HG03520 (cell line): ENCODE measurements at regions not wholly inside any gene's neighbourhood (a gene's known extent, or its start where the extent isn't known, plus 50 kb on each side); places are given as distances from the start of the nearest gene placed in this dataset.
"Not testable (repeated sequence)": the region's sequence is repeated elsewhere in the genome, so short reads cannot be mapped to it uniquely, and the experiment has no call there.

ENCODE experiments used
- ATAC-seq: cut with Tn5 transposase; IDR thresholded peaks from one replicate; pipeline ENCODE4 v1.9.1; 2021; ENCODE audit warnings: mild to moderate bottlenecking, moderate library complexity; ENCODE audit not compliant: unreplicated experiment

DNA sequence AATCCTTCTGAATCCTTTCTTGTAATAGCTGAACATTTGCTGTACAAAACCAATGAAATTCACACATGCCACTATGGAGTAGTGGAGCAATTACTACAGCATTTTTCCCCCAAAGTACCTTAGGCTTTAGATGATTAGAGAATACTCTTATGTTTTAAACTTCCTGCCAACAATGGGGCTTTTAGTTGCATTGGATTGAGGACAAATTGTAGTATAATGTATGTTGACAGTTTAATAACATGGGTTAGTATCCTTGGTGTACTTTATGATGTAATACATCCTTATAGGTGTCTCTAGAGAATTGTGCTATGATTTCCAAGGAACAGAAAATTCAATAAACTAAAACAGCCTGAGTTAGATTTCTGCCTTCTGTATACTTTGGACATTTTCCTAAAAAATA is 422.7 kb upstream of the GRAMD2B start:
- ATAC-seq: no peak

DNA sequence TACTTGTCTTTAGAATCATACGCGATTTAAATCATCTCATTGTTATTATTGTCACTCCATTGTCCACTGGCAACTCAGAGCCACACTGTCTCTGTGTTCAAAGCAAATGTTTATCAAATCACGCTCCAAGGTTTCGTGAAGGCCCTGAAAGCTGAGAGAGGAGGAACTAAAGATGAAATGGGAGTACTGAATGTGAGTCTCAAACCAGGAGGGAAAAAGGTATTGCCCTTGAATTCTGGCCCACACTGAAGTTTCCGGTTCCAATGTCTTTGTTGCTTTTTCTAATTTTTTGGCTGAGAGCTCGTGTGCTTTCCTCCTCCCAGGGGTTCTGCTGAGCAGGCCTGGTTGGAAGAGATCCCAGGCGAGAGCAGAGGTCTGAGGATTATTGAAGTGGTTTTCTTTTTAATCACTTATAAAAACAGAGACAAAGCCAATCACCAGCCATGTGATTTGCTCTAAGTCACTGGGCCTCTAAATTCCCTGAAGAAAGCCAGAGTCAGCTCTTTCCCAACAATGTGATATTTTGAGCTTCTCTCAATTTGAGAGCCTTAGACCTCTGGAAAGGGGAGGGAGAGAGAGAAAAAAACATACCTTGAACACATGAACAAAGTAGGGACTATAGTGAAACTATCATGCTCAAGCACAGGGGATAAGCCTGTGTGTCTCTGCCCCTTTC is 420.8 kb upstream of the GRAMD2B start:
- ATAC-seq: no peak

DNA sequence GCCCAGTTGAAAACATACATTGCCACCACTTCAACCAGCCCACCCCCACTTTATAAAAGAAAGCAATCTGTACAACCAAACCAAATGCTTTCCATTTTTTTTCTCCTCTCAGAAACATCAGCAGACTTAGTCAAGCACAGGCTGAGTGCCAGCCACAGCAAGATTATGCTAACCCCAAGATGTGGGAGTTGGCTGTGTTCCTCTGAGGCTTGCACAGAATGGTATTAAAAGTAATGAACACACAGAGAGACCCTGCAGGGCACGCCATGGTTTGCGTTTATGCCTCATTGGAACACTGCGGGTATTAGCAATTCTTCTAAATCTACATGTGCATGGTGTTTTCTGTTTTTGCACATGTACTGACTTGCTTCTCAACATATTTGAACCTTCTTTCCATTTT is 419.9 kb upstream of the GRAMD2B start:
- ATAC-seq: no peak

DNA sequence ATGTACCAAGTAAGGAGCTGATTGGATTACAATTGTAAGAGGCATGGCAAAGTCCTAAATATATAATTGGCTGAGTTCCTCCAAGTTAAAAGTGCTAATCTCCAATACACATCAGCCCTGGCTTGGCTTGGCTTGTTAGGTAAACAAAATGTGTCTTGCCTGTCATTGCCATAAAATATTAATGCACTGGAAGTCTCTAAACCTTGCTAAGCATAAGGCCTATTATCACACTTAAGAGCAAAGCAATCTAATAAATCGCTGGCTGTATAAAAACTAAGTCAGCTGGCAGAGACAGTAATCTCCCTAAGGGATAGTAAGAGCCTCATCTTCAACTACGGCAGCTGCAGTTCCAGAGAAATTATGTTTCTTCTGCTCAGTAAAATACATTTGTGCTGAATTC is 418.6 kb upstream of the GRAMD2B start:
- ATAC-seq: no peak

DNA sequence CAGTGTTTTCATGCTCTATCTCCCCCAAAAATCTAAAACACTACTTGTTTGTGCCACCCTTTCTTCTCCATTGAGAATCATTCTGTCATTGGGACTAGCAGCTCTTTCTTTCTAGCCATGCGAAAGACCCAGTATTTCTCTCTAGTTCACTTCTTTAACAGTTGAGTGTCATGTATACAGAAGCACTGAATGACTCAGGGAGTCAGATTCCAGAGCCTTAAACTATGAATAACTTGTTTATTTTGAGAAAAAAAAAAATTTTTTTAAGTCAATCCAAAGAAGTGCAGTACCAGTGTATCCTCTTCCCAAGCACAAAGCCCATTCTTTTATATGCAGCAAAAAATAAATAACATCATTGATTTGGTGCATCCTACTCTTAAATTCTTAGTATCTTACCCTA is 415.4 kb upstream of the GRAMD2B start:
- ATAC-seq: no peak

DNA sequence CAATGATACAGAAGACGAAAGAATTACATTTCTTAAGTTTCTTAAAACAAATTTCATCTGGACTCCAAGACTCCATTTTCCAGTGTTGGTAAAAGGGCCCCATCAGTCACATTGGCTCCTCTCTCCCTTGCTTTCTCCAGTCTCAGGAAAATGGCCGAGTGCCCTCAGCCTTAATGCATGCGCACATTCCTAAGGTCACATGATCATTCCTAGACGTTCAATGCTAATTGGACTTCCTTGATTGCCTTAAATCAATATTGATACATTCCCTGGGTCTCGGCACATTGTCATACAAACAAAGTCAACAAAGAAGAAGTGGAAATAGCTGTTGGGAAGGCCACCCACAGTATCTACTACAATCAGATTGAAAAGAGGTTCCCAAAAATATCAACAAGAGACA is 413.6 kb upstream of the GRAMD2B start:
- ATAC-seq: no peak

DNA sequence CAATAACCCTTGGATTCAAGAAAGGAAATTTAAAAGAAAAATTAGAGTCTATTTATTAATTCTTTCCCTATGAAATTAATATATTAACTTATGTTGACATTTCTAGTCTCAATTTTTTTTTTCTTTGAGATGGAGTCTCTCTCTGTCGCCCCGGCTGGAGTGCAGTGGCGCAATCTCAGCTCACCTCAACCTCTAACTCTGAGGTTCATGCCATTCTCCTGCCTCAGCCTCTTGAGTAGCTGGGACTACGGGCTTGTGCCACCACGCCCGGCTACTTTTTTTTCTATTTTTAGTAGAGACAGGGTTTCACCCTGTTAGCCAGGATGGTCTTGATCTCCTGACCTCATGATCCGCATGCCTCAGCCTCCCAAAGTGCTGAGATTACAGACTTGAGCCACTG is 411.7 kb upstream of the GRAMD2B start:
- ATAC-seq: not testable (repeated sequence)

DNA sequence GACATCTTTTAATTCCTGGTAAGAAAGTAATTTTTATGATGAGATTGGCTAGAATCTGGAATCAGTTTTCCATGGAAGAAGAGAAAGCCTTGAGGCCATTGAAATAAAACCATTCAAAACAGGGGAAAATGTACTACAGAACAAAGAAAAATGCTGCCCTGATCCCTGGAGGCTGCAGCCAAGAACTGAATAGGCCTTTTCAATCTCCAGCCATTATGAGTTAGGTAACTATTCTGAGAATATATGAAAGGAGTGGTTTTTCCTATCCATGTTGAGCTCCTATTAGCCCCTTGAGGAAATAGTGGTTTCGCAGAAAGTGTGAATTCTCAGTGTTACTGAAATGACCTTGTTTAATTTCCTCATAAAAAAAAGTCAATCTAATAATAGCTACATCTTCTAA is 408.5 kb upstream of the GRAMD2B start:
- ATAC-seq: no peak

DNA sequence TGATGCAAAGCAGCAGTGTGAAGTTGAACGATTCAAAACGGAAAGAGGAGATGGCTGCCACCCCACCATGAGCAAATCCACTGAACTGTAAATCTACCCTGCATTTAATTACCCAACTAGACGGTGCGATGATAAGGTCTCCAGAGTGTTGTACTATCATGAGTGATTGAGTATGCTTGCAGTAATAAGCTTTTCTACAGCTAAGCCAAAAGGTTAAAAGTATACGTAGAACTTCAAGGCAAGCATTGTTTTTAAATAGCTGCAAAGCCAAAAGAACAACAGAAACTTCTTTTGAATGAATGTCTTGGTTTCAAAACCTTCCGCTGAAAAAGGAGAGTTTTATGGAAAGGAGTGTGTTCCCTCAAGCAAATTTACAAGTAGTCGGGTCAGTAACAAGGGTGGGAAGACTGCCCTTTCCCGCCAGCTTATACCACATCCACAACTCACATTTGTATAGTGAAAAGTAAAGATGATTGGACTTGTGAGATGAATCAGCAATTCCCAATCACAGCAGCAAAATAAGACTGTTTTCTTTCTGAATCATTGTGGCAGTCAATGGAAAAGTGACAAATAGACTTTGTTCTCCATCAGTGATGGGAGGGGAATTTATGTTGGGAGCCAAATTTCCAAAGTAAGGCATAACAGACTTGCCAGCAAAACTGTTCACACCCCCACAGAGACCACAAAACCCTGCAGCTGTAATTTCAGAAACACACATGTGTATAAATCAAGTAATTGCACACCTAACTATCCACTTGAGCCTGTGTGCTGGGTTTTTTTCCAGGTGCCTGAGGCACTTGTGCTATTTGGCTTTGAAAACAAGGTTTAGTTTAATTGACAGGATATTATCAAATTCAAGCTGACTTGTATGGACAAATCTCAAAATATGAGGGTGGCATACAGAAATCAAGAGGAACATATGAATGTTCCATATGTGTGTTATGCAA is 407.7 kb upstream of the GRAMD2B start:
- ATAC-seq: no peak

DNA sequence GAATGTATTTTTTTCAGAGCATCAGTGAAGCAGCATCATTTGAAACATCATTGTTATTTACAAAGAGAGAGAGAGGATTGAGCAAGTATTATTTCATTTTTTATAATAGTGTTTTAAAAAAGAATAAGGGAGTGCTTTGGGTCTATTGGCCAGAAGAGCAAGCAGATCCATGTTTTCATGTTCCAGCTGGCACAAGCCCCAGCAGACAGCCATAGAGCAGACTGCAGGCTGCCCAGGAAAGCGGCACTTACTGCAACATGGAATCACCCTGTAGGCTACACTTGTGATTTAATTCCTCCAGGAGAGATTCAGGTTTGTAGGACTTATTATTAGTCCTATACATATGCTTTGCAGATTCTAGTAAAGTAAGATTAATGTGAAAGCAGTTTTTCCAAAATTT is 407.0 kb upstream of the GRAMD2B start:
- no peak for ATAC-seq

DNA sequence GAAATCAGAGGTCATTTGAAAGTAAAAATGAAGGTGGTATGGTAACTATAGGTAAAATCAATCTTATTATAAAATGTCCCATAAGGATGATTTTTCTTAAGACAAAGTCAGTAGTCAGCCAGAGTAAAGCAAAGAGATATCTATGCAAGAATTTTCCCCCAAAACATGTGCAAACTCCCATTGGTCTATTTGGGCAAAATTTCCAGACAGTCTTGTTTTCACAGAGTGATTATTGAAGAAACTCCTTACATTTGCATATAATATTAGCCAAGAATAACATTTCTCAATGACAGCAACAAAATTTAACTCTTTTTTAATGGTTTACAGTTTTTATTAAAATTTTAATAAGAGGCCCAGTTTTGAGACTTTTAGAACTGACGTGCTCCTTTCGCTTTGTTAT is 406.1 kb upstream of the GRAMD2B start:
- ATAC-seq: no peak

DNA sequence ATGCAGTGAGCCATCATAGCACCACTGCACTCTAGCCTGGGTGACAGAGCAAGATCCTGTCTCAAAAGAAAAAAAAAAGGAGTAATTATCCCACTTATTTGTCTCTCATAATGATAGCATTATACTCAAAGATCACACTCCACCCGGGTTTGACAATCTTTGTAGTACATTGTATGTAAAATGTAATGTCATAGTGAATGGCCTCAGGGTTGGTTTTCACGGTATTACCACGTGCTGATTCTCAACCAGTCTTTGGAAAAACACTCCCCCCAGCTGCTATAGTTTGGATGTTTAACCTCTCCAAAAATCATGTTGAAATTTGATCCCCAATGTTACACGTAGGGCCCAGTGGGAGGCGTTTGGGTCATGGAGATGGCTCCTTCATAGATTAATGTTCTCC is 402.4 kb upstream of the GRAMD2B start:
- no peak for ATAC-seq

DNA sequence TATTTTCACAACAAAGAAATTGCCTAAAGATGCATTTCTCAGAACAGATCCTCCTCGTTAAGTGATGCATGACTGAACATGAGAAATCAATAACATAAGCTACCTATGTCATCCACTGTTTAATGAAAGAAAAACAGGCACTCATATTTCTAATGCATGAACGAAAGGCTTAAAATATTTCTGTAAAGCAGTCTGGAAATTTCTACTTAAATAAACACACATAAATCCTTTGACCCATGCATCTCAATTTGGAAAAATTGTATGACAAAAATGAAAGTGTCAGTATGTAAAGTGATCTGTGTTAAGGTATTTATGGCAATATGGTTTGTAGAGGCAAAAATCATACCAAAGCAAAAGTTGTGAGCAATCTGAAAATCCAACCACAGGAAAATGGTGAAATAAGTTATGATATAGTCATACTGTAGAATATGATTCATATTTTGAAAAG is 399.2 kb upstream of the GRAMD2B start:
- no peak for ATAC-seq

DNA sequence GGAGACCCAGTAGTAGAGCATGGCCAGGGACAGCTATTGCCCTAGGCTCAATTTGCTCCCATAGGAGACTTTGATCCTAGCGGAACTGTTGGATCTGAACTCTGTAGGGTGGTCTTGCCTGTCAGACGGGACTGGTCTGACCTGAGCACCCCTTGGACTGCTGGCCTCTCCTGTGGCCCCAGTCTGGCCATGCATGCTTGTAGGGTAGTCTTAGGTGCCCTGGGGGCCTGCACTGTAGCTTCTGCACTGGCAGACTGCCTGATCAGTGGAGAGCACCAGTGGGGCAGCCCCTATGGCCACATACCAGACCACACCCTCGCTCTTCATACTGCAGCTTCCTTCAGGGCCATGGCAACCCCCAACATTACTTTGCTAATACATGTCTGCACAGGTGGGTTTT is 396.1 kb upstream of the GRAMD2B start:
- no peak for ATAC-seq

DNA sequence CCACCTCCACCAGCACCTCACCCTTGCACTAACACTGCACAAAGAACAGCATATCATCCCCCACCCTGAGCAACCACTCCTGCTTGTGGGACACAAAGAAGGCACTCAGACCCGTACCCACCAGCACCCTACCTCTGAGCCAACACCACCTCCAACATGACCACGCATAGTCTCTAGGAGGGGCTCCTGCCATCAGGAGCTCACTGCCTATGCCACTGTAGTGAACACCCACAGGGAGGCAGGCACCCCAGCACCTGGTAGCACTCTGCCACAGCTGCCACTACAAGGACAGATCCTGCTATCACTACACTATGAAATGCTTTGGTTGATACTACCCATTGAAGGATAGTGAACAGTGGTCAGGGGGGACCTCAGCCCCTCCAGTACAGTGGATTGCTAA is 395.6 kb upstream of the GRAMD2B start:
- no peak for ATAC-seq

DNA sequence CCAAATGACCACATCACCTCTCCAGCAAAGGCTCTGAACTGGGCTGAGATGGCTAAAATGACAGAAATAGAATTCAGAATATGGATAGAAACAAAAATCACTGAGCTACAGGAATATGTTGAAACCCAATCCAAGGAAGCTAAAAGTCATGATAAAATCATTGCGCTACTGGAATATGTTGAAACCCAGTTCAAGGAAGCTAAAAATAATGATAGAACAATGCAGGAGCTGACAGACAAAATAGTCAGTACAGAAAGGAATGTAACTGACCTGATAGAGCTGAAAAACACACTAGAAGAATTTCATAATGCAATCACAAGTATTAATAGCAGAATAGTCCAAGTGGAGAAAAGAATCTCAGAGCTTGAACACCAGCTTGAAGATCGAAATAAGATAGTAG is 394.9 kb upstream of the GRAMD2B start:
- no peak for ATAC-seq

DNA sequence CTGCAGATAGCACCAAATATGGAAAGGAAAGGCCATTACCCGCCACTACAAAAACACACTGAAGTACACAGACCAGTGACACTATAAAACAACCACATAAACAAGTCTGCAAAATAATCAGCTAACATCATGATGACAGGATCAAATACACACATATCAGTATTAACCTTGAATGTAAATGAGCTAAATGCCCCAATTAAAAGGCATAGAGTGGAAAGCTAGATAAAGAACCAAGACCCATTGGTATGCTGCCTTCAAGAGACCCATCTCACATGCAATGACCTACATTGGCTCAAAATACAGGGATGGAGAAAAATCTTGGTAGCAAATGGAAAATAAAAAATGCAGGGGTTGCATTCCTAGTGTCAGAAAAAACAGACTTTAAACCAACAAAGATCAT is 393.9 kb upstream of the GRAMD2B start:
- not testable (repeated sequence) for ATAC-seq

DNA sequence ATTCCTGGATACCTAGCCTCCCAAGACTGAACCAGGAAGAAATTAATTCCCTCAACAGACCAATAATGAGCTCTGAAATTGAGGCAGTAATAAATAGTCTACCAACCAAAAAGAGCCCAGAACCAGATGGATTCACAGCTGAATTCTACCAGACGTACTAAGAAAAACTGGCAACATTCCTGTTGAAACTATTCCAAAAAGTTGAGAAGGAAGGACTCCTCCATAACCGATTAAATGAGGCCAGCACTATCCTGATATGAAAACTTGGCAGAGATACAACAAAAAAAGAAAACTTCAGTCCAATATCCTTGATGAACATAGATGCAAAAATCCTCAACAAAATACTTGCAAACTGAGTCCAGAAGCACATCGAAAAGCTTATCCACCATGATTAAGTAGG is 392.5 kb upstream of the GRAMD2B start:
- no peak for ATAC-seq

DNA sequence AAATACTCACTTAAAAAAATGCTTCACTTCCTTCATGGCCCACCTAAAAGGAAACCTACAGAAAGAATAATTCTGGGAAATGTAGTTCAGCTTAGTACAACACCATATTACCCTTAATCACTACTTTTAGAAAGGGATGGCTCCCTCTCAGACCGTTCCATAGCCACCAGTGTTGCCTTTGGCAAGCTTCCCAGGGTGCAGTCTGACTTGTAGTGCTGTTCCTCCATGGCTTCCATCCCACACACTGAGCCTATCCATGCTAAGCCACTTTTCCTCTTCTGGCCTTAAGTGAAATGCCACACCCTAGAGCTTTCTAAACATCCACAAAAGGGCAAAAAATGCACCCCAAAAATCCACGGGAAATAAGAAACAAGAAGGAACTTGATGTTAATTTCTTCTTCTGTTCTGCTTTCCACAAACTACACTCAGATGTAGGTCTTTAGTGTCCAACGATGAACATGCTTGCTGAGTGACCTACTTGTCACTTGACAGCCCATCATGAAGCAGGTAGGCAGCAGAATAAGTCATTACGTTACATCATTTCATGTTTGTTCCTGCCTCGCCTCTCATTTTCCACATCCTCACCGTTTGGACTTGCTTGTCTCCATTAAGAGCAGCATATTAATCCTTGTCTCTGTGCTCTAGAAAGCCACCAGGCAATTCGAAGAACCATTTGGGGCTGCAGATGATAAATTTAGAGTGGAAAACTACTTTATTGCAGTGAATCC is 391.1 kb upstream of the GRAMD2B start:
- no peak for ATAC-seq

DNA sequence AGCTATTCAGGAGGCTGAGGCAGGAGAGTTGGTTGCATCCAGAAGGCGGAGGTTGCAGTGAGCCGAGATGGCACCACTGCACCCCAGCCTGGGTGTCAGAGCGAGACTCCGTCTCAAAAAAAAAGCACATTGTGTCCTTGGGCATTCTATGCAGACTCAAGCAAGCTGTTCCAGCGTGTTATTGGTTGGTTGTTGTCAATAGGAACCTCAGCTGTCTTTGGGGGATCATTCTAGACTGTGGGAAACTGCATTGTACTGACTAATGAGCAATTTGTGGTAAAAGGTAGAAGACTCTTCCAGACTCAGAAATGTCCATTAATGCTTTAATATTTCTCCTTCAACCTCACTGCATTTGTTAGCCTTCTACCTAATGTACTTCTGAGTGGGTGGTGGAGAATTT is 379.5 kb upstream of the GRAMD2B start:
- no peak for ATAC-seq

DNA sequence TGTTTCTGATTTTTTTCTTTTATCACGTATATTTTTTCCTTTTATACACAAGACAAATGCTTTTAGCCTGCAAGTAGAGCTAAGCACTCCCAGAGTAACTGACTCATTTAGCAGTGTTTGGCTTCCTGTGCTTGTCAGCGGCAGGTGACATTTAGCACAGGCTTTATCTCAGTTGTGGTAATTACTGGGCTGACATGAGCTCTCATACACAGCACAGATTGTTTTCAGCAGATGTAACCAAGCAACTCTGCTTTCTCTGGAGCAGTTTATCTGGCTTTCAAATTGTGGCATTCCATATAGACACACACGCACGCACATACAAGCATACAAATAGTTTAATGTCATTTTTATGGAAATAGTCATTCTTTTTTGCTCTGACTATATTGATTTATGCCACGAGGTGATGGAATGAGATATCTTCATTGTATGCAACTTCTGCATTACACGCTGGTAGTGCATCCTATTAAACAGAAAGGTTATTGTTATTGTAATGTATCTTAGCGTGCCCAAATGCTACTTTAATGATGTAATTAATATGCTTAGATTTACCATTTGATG is 379.0 kb upstream of the GRAMD2B start:
- ATAC-seq: no peak
